Kidney (tissue), 13 donors: ENCODE measurements at regions not wholly inside any gene's neighbourhood (a gene's known extent, or its start where the extent isn't known, plus 50 kb on each side); places are given as distances from the start of the nearest gene placed in this dataset.

Source experiments
- DNase-seq, 5 donors: peaks; one replicate each; pipeline ENCODE4 v3.0.0-alpha.2; 2013 to 2020
- FAIRE-seq: peaks from 2 replicates; lab custom pipeline; 2012; peaks lifted over from hg19 to GRCh38; lab: Jason Lieb, UNC
- H3K27ac ChIP-seq, 2 donors: one replicate each; pipeline ENCODE4 v1.7.0; 2013; ENCODE audit warnings: low read depth in 2 of 2, low read length in 2 of 2, inconsistent platforms in 1 of 2
- H3K27me3 ChIP-seq: one replicate; pipeline ENCODE4 v1.7.1; 2013; ENCODE audit warnings: low read length, inconsistent platforms; ENCODE audit not compliant: control insufficient read depth, insufficient read depth
- H3K36me3 ChIP-seq, 3 donors: one replicate each; pipeline versions ENCODE4 v1.7.0 to v1.7.1; 2013; ENCODE audit warnings: low read length in 3 of 3, control low read depth in 1 of 3, inconsistent platforms in 1 of 3; ENCODE audit not compliant: insufficient read depth in 3 of 3, control insufficient read depth in 2 of 3
- H3K4me1 ChIP-seq, 3 donors: one replicate each; pipeline versions ENCODE4 v1.7.0 to v1.7.1; 2013; ENCODE audit warnings: low read length in 3 of 3, inconsistent platforms in 1 of 3, low read depth in 1 of 3; ENCODE audit not compliant: control insufficient read depth in 2 of 3, insufficient read depth in 2 of 3
- H3K4me3 ChIP-seq, 3 donors: one replicate each; pipeline versions ENCODE4 v1.7.0 to v1.8.1; 2013; ENCODE audit warnings: low read length in 3 of 3, control low read depth in 1 of 3, inconsistent platforms in 1 of 3
- H3K9ac ChIP-seq, 3 donors: one replicate each; pipeline versions ENCODE4 v1.7.0 to v1.7.1; 2013; ENCODE audit warnings: low read length in 3 of 3, control low read depth in 1 of 3, inconsistent platforms in 1 of 3
- H3K9me3 ChIP-seq, 3 donors: one replicate each; pipeline versions ENCODE4 v1.7.0 to v1.7.1; 2013; ENCODE audit warnings: low read length in 3 of 3, control low read depth in 1 of 3, inconsistent platforms in 1 of 3; ENCODE audit not compliant: control insufficient read depth in 2 of 3, insufficient read depth in 1 of 3
- CTCF ChIP-seq: IDR thresholded peaks from 3 replicates; pipeline ENCODE4 v1.5.1; 2012; ENCODE audit warnings: mild to moderate bottlenecking, moderate library complexity, borderline replicate concordance; ENCODE audit not compliant: insufficient read depth; ENCODE audit errors: extremely low read depth
- intact Hi-C: fragments of 100-400 bp; cut with DNase I; formaldehyde crosslinking; loops from one replicate; pipeline ENCODE4 v1.11.1; 2022
- donor health status: control.
- donor health status: control.
- donor health status: control.
- donor health status: control.
- donor health status: control.
- donor health status: DM: yes; HTN: yes; CAD: no.
- donor health status: Normal renal cell carcinoma (clear cell type).

- peak in 3 of 5 donors; percentile 43 to 74 (median 50) for DNase-seq
- no peak for FAIRE-seq
- Histone ChIP-seq H3K4me1 (peaks cover 0 to 2% (median 0%) of the 10 kb centered on the region in 3 donors), H3K36me3 (no peaks in the 10 kb centered on the region), H3K27me3 (no peaks in the 10 kb centered on the region), H3K27ac (no peak overlapping the region), H3K9ac (no peak overlapping the region), H3K9me3 (no peaks in the 10 kb centered on the region), H3K4me3 (no peak overlapping the region)
- no peak for TF ChIP-seq CTCF
- intact Hi-C loops: no loop called here
These were observed 281.3 kb upstream of the TNRC6C start for GRCh38 chr17:77677211-77677610.

GRCh38 chr17:77677630-77678029 lies 280.9 kb upstream of the TNRC6C start:
- no peak for FAIRE-seq
- no peaks in the 10 kb centered on the region for H3K36me3 ChIP-seq
- H3K27me3 ChIP-seq: no peaks in the 10 kb centered on the region
- no peak overlapping the region for H3K9ac ChIP-seq
- H3K9me3 ChIP-seq: no peaks in the 10 kb centered on the region
- no peak for DNase-seq
- no peak overlapping the region for H3K4me3 ChIP-seq
- H3K4me1 ChIP-seq: peaks cover 0 to 2% (median 0%) of the 10 kb centered on the region in 3 donors
- no peak overlapping the region for H3K27ac ChIP-seq
- intact Hi-C loops: no loop called here
- TF ChIP-seq CTCF: no peak

GRCh38 chr17:77679589-77679988 lies 278.9 kb upstream of the TNRC6C start:
- Histone ChIP-seq H3K9me3 (no peaks in the 10 kb centered on the region), H3K4me1 (peaks cover 0 to 2% (median 0%) of the 10 kb centered on the region in 3 donors), H3K9ac (no peak overlapping the region), H3K27me3 (no peaks in the 10 kb centered on the region), H3K4me3 (no peak overlapping the region), H3K27ac (no peak overlapping the region), H3K36me3 (no peaks in the 10 kb centered on the region)
- no peak for FAIRE-seq
- no peak for DNase-seq
- no peak for TF ChIP-seq CTCF
- intact Hi-C loops: no loop called here

GRCh38 chr17:77681861-77682260 lies 276.6 kb upstream of the TNRC6C start:
- no peak for TF ChIP-seq CTCF
- DNase-seq (peak in 1 of 5 donors; percentile 46), FAIRE-seq (no peak)
- Histone ChIP-seq H3K27ac (no peak overlapping the region), H3K36me3 (no peaks in the 10 kb centered on the region), H3K9ac (no peak overlapping the region), H3K4me1 (peaks cover 0 to 2% (median 0%) of the 10 kb centered on the region in 3 donors), H3K27me3 (no peaks in the 10 kb centered on the region), H3K9me3 (no peaks in the 10 kb centered on the region), H3K4me3 (no peak overlapping the region)
- intact Hi-C loops: no loop called here
